ENCODE measurements at regions not wholly inside any gene's neighbourhood (a gene's known extent, or its start where the extent isn't known, plus 50 kb on each side); places are given as distances from the start of the nearest gene placed in this dataset.

DNA sequence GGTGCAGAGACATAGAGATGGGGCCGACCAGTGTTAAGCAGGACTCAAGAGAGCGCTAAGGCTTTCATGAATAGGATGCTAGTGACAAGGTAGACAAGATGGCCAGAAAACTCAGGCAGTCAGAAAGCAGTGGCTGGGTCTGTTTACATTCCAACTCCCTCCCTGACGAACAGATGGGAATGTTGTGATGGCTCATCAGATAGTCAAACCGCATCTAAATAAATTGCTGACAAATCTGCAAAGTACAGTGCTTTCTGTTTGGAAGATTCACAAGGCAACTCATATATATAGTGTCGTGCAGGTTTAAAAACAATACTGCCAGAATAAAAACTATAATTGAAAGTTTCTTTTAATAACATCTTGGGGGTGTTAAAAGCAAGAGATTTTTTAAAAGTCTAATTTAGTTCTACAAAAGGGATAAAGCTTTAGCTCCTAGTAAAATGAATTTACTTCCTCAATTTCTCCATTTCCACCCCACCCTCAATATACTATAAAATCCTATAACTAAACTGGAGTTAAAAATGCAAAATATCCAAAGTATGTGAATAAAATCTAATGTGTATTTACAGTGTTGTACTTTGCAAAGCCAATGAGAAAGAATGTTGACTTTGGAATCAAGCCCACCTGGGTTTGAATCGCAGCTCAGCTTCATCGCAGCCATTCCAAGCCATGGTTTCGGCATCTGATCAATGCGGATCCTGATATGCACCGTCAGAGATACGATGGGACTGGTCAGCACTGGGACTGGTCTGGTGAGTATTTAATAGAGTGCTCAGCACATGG lies 247.3 kb upstream of the PDE10A start:
- no peak for DNase-seq

GRCh38 chr6:165906736-165907135 lies 243.7 kb upstream of the PDE10A start:
- DNase-seq = no peak

GRCh38 chr6:165905744-165906143 lies 242.7 kb upstream of the PDE10A start:
- DNase-seq = no peak

GRCh38 chr6:165900970-165901369 lies 237.9 kb upstream of the PDE10A start:
- no peak for DNase-seq

DNA sequence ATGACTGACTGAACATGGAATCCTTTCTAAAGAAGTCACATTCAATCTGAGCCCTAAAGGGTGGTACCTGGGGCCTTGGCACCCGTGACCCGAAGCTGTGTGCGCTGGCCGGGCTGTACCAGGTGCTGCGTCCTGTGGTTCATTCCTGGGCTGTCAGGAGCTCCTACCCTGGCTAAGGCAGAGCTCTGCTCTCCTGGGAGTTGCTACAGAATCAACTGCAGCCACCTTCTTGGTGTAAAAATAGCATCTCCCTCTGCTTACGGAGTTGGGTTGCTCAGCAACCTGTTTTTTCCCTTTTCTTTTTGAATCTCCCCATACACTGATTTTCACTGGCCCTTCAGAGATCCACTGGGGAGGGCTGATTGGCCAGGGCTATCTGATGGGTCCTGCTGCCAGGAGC lies 236.6 kb upstream of the PDE10A start:
- DNase-seq = no peak

DNA sequence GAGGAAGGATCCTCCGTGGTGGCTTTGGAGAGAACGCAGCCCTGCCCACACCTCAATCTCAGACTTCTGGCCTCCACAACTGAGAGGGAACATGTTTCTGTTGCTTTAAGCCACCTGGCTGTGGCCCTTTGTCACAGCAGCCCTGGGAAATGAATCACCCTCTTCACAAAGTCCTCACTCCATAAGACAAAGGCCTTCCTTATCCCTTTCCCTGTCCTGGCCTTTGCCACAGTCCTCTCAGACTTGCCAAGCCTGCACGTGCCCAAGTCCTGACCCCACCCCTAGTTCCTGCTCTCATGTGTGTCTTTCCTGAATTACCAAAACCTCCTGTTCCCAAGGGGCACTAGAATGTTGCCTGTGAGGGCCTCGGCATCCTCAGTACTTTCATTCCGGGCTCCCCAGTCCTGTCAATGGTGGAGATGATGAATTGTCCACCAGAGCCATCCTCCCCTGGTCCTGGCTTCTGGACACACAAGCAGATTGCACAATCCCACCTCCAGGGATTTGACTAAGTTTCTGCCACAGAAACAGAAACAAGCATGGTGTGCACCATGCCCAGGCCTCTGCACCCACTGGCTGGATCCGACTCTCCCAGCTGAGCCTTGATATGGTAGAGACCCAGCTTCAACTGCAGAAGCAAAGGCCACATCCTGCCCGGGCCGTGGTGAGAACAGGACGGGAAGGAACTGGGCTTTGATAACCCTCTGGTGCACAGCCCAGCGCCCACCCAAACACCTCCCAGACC lies 232.6 kb upstream of the PDE10A start:
- no peak for DNase-seq

- no peak for DNase-seq
Observed at GRCh38 chr6:165894171-165894825, 231.3 kb upstream of the PDE10A start.

DNA sequence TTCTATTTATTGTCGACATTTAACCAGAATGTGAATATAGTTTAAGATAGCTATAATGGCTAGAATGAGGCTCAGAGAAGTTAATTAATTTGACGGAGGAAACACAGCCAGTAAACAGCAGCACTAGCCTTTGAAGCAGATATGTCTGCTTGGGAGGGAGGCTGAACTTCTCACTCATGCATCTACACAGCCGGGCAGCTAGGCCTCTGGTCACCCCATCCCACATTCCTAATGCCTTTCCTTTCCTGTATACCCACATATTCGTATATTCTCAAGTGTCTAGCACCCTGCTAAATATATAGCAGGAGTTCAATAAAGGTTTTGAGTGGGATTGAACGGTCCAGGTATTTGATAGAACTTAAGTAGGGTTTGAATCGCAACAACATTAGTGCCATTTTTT lies 230.4 kb upstream of the PDE10A start:
- no peak for DNase-seq

DNA sequence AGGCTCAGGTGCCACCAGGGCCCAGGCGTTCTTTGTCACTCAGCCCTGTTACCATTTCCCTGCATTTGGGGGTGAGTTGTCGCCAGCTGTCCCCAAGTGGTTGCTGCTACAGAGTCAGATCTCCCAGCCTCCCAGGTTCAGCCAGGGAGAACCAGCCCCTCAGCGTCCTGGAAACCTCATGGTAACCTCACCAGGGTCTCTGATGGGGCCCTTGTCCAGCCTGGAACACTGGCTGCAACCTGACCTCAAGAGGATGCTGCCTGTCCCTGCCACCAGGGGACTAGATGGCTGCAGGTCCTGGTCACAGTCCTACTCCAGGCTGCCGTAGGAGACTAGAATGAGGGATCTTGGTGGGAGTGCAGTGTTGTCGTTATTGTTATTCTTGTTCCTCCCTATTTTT lies 228.3 kb upstream of the PDE10A start:
- DNase-seq = no peak

- DNase-seq = no peak
Observed at GRCh38 chr6:165890404-165890735, 227.3 kb upstream of the PDE10A start.

DNA sequence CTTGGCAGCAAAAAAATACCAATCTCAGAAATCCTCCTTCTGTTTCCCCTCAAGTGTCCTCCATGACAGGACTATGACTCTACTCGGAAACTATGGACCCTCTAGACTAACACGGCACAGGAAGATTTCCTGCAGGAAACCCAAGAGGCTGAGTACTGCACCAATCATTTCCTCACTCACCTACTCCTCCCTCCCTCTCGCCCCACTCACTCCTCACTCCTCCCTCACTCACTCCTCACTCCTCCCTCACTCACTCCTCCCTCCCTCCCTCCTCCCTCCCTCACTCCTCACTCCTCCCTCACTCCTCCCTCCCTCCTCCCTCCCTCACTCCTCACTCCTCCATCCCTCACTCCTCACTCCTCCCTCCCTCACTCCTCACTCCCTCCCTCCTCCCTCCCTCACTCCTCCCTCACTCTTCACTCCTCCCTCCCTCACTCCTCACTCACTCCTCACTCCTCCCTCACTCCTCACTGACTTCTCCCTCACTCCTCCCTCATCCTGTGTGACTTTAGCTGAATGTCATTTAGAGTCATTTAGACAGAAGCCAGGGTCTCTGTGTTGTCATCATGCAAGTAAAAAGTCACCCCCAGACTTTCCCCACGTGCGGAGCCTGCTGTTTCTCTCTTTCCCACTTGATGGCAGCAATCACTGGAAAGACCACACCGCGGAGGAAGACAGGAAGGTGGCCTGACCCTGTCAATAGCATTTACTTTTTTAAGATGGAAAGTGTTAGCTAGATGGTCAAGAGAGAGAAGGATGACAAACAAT lies 226.8 kb upstream of the PDE10A start:
- DNase-seq = peak; percentile 41

DNA sequence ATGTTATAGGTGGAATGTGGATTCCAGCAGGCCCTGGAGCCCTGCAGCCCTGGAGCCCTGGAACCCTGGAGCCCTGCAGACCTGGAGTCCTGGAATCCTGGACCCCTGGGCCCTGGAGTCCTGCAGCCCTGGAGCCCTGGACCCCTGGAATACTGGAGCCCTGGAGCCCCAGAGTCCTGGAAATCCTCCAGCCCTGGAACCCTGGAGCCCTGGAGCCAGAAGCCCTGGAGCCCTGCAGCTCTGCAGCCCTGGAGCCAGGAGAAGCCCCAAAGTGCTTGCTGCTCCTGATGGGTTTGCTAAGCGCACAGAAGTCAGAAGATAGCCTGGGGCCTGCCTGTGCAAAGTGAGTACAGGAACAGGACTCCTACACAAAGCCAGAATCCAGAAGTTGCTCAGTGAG lies 223.1 kb upstream of the PDE10A start:
- no peak for DNase-seq

DNA sequence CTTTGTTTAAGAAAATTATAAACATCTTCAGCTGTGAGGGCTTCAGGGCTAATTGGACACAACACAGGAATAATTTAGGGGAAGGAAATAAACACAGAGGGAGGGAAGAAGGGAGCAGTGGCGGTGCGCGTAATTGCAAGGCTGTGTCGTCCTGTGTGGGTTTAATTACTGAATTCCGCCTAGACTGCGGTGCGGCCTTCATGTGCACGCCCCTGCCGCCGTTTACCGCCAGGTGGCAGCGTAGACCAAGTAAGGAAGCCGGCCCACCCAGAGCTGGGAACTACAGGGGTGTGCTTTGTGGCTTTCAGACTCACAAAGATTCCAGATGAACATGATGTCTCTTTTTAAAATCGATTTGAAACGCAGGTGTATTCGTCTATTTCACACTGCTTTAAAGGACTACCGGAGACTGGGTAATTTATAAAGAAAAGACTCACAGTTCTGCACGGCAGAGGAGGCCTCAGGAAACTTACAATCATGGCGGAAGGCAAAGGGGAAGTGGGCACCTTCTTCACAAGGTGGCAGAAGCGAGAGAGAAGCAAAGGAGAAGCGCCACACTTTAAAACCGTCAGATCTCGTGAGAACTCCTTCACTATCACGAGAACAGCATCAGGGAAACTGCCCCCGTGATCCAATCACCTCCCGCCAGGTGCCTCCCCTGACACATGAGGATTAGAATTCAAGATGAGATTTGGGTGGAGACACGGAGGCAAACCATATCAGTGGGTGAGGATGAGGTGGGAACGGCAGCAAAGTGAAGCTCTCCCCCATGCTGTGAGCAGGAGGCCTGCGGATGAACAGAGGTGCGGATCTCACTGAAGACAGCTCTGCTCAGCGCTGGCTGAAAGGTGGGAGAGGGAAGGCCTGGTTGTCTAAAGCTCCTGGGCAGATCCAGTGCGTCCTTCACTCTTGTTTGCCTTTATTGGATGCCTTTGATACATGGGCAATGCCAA lies 222.0 kb upstream of the PDE10A start:
- peak; percentile 85 for DNase-seq

DNA sequence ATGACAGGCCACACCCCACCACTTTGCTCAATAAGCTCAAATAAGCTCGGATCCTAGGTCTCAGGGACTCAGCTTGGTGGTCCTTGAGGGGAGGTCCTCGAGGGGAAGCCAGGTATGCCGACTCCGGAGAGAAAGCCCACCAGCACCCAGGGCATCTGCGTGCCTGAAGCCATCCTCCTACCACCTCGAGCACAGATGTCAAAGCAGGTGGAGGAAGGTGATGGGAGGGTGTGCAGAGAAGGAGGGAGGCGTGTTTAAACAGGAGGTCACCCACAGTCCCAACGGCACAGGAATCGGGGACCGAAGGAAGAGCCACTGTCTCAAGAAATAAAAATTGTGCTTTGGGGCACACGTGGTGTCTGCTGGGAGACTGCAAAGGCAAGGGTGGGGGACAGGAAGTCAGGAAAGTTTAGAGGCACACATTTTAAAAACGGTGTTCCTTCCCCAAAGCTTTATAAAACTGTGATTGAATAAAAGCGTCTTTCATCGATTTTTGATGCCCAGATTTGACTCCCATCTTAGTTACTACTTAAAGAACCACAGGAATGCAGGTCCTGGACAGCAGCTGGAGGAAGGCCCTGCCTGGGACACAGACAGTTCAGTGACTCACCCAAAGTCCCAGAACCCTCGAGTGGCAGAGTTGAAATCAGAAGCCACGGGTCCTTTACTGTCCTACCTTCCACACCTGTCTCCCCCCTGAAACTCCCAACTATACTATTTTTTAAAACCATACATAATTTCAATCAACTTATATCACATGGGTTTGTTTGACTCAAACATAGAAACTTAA lies 221.0 kb upstream of the PDE10A start:
- DNase-seq = no peak

DNA sequence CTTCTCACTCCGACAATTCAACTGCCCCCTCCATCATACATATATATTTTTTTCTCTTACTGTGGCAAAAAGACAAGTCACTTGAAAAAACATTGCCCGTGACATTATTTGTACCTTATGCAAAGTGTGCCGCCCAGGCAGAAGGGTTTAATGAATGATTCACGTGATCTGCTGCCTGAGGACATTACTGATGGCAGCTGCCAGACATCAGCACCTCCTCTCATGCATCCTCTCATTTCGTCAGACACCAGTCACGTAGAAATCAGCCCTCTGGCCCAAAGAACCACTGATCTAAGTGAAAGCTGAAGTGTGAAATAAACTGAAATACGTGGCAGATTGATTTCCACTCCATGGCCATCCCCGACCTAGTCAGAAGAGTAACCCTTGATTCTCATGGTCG lies 218.8 kb upstream of the PDE10A start:
- DNase-seq = no peak

GRCh38 chr6:165880686-165881085 lies 217.6 kb upstream of the PDE10A start:
- no peak for DNase-seq

- DNase-seq = no peak
Observed at GRCh38 chr6:165877773-165878172, 214.7 kb upstream of the PDE10A start.

GRCh38 chr6:165877192-165877591 lies 214.2 kb upstream of the PDE10A start:
- no peak for DNase-seq

- no peak for DNase-seq
Observed at GRCh38 chr6:165876588-165876987, 213.5 kb upstream of the PDE10A start.

DNA sequence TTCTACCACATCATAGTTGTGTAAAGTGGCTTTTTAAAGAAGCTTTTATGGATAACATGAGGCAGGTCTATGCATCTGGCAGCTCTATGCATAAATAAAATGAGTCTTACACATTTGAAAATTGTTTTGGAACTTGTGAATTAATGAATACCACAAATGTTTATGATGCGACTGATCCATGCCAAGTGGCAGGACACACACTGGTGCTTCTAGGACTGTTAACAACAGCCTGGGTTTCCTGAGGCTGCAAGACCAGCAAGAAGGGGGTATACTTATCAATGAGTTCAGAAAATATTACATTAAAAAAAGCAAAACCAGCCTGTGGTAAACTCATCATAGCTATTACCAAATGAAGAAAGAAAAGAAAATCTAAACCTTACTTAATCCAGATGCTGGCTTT lies 212.9 kb upstream of the PDE10A start:
- DNase-seq = no peak

DNA sequence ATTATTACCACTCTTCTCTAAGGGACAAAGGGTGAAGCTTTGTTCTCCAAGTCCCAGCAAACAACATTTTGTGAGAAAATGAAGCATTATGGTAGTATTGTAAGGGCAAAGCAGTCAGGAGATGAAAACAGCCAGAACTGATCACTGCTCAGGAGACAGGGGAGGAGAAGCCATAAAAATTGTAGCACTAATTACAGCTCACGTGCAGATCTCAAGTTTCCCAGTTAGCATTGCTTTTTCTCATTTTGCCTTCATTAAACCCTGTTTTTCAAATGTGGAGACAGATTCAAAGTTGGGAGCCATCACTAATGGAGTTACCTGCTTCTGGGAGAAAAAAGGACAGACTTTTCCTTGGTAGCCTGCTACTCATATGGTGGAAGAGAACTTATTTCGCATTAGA lies 210.9 kb upstream of the PDE10A start:
- DNase-seq = no peak

All from dermis blood vessel endothelial cell (primary cell).